ENCODE measurements at regions not wholly inside any gene's neighbourhood (a gene's known extent, or its start where the extent isn't known, plus 50 kb on each side); places are given as distances from the start of the nearest gene placed in this dataset.

DNA sequence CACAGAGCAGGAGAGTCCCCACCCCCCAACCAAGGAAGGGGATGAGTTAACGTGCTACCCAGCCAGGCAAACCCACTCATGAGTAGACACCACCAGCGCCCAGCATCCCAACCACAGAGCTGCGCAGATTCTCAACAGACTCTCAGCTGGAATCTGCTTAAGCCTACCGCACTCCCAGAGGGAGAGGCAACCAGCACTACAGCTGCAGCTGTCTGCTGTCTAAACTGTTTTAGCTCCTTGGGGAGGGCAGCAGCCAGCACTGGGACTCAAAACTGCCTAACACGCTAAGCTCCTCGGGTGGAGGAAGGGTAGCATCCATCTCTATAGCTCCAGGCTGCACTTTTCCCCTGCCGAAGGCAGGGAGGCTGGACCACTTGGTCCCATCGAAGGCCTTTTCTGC, 539.8 kb downstream of the EPHA7 start:
- TF ChIP-seq, protein P1, sequence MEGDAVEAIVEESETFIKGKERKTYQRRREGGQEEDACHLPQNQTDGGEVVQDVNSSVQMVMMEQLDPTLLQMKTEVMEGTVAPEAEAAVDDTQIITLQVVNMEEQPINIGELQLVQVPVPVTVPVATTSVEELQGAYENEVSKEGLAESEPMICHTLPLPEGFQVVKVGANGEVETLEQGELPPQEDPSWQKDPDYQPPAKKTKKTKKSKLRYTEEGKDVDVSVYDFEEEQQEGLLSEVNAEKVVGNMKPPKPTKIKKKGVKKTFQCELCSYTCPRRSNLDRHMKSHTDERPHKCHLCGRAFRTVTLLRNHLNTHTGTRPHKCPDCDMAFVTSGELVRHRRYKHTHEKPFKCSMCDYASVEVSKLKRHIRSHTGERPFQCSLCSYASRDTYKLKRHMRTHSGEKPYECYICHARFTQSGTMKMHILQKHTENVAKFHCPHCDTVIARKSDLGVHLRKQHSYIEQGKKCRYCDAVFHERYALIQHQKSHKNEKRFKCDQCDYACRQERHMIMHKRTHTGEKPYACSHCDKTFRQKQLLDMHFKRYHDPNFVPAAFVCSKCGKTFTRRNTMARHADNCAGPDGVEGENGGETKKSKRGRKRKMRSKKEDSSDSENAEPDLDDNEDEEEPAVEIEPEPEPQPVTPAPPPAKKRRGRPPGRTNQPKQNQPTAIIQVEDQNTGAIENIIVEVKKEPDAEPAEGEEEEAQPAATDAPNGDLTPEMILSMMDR (IDR thresholded peaks at IDR 0.05; ENCODE audit: low read depth, low read length): no peak
- TF ChIP-seq EZH2phosphoT487 (IDR thresholded peaks at IDR 0.05; ENCODE audit: low read depth): no peak

Data from OCI-LY3 (cell line).